LNCAP (cell line): ENCODE measurements at regions not wholly inside any gene's neighbourhood (a gene's known extent, or its start where the extent isn't known, plus 50 kb on each side); places are given as distances from the start of the nearest gene placed in this dataset.

Experiments used
- TF ChIP-seq, protein P1 (sequence below): fragments of 450-650 bp; IDR thresholded peaks from 2 replicates; pipeline ENCODE4 v1.5.1; 2017; ENCODE audit warnings: mild to moderate bottlenecking

DNA sequence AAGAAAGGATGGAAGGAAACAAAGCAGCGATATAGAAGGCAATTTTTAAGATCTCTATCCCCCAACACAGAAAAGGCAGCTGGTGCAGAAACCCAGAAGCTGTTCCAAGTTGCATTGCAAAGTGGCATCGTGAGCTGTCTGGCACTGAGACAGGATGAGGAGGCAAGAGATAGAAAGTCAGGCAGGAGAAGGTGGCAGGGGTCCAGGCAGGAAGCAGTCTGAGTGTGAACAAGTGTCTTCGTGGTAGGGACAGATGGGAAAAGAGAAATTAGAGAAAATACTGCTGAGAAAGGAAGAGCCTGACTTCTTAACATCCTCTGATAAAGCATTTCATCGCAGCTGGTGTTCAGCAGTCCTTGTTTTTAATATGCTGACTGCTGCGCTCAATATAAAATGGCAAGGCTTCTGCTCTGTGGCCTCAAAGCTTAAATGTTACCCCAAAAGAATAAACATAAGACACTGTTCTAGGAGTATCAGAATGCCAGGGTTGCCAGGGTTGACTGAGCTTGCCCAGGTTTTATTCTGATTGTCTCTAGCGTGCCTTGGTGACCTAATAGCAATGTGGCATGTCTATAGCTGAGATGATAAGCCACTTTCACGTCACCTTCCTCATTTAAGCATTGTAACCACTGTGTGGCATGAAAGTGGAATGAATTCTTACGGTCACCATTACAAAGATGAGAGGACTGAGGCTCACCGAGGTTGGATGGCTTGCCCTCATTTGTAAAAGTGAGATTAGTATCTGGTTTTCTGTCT is 397.6 kb downstream of the NUAK1 start:
- TF ChIP-seq, protein P1, sequence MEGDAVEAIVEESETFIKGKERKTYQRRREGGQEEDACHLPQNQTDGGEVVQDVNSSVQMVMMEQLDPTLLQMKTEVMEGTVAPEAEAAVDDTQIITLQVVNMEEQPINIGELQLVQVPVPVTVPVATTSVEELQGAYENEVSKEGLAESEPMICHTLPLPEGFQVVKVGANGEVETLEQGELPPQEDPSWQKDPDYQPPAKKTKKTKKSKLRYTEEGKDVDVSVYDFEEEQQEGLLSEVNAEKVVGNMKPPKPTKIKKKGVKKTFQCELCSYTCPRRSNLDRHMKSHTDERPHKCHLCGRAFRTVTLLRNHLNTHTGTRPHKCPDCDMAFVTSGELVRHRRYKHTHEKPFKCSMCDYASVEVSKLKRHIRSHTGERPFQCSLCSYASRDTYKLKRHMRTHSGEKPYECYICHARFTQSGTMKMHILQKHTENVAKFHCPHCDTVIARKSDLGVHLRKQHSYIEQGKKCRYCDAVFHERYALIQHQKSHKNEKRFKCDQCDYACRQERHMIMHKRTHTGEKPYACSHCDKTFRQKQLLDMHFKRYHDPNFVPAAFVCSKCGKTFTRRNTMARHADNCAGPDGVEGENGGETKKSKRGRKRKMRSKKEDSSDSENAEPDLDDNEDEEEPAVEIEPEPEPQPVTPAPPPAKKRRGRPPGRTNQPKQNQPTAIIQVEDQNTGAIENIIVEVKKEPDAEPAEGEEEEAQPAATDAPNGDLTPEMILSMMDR, result no peak

DNA sequence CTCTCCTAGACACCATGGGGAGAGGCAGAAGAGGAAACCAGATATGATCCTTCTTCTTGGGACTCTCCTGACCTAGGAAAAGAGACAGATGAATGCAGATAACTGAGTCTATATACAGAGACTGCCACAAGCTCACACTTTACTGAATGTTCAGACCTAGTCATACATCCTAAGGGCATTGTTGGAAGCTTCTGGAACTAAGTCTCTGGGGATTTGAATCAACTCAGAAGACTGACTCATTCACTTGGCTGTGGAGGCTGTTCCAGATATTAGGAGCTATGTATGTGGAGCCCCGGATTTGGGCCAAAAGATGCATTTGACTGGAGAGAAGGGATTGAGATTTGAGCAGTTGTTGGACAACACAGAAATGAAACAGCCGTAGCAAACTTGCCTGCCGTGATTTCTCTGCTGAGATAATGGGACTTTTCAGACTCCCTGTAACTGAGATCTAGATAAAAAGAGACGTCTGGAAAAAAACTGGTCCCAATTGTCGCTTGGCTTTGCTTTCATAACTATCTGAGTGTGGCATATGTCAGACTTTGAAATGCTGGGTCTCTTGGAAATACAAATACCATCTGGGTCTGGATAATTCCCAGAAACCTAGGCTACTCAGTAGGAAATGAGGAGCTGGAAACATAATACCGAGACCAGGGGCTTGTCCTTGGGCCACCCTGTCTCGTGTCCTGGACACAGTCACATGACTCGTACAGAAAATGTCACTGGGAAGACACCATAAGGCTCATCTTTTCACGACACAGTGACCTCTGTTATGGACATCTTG is 396.8 kb downstream of the NUAK1 start:
- TF ChIP-seq, protein P1, result no peak

DNA sequence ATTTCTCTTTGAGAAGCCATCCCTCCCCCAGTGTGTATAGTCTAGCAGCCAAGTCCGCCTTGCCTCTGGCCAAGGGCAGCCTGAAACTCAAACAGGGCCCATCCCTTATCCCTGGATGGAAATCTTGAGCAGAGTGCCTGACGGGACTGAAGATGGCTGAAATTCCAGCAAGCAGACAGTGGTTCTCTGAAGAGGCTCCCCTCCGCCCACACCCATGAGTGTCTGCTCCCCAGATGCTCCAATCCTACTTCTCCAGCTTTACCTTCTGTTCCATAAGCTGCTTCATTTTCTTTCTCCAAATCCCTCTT is 396.2 kb downstream of the NUAK1 start:
- TF ChIP-seq, protein P1, result no peak

DNA sequence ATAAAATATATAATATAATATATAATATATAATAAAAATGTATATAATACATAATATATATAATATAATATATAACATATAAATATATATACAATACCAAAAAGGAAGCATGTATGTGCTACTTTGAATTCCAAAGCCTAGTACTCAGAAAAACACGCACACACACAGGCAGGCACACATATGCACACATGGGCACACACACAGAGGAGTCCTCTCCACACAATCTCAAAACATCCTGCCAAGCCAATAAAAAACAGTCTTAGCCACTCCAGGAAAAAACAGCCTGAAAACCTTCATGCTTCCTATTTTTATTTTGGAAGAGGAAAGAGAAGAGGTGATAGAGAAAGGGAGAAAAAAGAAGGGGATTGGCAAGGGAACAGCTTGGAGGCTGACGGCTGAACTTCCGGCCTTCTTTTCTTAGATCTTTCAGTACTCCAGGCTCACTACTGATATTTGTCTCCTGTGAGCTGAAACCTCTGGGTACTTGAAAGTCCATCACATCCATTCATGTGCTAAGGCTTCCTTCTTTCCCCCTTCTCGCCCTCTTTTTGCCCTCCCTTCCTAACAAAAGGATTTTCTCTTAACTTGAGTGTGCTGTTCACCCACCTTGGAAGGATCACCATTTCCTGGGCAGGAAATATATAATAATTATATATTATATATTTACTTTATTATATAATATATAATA is 394.2 kb downstream of the NUAK1 start:
- TF ChIP-seq, protein P1, result no peak

DNA sequence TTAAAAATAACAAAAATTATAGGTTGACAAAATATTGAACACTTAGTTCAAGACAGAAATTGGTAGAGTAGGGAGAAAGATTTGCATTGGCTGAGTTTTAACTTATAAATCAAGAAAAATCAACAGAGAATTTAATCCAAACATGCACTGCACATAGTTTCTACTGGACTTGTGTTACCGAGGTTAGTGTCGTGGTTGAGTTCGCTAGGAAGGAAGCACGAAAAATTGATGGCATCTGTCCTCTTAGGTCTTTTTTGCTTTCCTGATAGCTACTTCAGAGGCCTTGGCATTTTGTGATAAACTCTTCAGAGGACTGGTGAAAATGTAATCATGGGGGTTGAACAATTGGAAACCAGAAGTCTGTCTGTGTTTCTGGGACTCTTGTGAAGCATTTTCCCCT is 392.9 kb downstream of the NUAK1 start:
- TF ChIP-seq, protein P1, result no peak

DNA sequence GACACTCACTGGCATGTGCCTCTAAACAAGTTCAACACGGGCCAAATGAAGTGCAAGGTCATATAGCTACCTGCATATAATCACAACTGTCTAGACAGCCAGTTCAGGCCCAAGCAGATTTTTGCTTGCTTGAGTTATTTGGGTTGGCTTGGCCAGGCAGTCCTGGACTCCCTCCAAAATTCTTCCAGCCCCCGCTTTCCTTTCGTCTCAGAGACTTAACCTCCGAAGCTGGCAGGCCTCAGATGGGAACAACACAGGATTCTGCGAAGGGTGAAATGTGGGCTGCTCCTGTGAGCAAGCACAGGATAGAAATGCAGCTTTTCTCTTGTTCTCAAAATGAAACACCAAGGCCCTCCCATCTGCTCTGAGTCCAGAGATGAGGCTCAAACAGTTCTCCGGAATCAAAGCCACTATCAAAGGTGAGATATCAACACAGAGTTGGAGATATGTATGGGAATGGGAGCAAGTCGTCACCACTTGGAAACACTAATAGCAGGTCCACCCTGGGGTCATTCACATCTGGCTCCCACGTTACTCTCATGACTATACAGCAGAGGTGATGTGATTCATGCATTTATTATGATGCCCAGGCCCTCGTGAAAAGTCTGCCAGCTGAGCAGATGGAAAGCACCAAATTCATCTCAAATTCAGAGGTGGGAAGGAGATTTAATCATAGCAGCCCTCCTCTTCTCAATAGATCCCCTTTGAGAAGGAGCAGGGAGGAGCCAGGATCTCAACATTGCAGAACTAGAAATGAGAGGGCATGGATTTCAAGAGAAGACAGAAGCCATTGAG is 389.8 kb downstream of the NUAK1 start:
- TF ChIP-seq, protein P1, result no peak

DNA sequence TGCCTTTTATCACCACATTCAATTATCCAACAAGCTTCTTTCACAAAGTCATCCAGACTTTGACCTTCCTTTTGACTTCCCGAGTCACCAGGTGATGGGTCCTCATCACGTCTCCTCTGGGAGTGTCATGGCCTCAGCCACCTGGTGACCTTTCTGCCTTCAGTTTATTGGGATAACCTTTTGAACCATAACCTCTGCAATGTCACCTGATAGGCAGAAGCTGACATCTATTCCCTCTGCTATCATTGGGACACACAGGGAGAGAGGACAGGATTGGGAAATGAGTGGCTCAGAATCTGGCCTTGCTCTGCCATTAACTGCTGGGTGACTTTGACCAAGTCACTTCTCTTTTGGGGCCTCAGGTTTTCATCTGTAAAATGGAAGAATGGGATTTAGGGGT is 388.7 kb downstream of the NUAK1 start:
- TF ChIP-seq, protein P1, result no peak
